C4-2B (cell line): ENCODE measurements at regions not wholly inside any gene's neighbourhood (a gene's known extent, or its start where the extent isn't known, plus 50 kb on each side); places are given as distances from the start of the nearest gene placed in this dataset.

Experiments used
- H3K27ac ChIP-seq: fragments of 450-650 bp; 2 replicates; pipeline ENCODE4 v1.5.1; 2017
- CTCF ChIP-seq: fragments of 450-650 bp; conservative IDR thresholded peaks from 2 replicates; pipeline ENCODE4 v1.5.1; 2017; ENCODE audit warnings: mild to moderate bottlenecking
- ZFX ChIP-seq: fragments of 450-650 bp; IDR thresholded peaks from 2 replicates; pipeline ENCODE4 v1.6.1; 2017

- H3K27ac ChIP-seq = no peak overlapping the region
- TF ChIP-seq ZFX = no peak
- TF ChIP-seq CTCF = no peak
Measured at GRCh38 chr2:195312662-195313061, 344.4 kb upstream of the SLC39A10 start.

GRCh38 chr2:195308163-195308562 is 348.9 kb upstream of the SLC39A10 start:
- H3K27ac ChIP-seq = no peak overlapping the region
- TF ChIP-seq ZFX (no peak), CTCF (no peak)

- H3K27ac ChIP-seq = no peak overlapping the region
- TF ChIP-seq ZFX = no peak
- TF ChIP-seq CTCF = no peak
Measured at GRCh38 chr2:195307751-195308150, 349.3 kb upstream of the SLC39A10 start.

- TF ChIP-seq CTCF (peak; percentile 49), ZFX (no peak)
- no peak overlapping the region for H3K27ac ChIP-seq
Measured at GRCh38 chr2:195304310-195304709, 352.7 kb upstream of the SLC39A10 start.

- TF ChIP-seq CTCF = no peak
- TF ChIP-seq ZFX = no peak
Measured at GRCh38 chr2:195300631-195301030, 356.4 kb upstream of the SLC39A10 start.

GRCh38 chr2:195299600-195299999 is 357.4 kb upstream of the SLC39A10 start:
- no peak overlapping the region for H3K27ac ChIP-seq
- TF ChIP-seq CTCF = no peak
- TF ChIP-seq ZFX = no peak

More at GRCh38 chr2:195300631-195301030, 356.4 kb upstream of the SLC39A10 start:
- no peak overlapping the region for H3K27ac ChIP-seq

GRCh38 chr2:195296490-195296889 is 360.5 kb upstream of the SLC39A10 start:
- no peak for TF ChIP-seq CTCF
- TF ChIP-seq ZFX = no peak
- H3K27ac ChIP-seq = no peak overlapping the region
